DOHH2 (cell line): ENCODE measurements at regions not wholly inside any gene's neighbourhood (a gene's known extent, or its start where the extent isn't known, plus 50 kb on each side); places are given as distances from the start of the nearest gene placed in this dataset.

Source experiments
- CTCF ChIP-seq: fragments of 200-600 bp; sonication (generic); IDR thresholded peaks from one replicate; pipeline ENCODE4 v1.5.1; 2014; ENCODE audit warnings: antibody characterized with exemption, mild to moderate bottlenecking, low read depth, low read length; ENCODE audit not compliant: poor library complexity, severe bottlenecking
- EZH2phosphoT487 ChIP-seq: fragments of 200-600 bp; sonication (generic); IDR thresholded peaks from 2 replicates; pipeline ENCODE4 v1.6.1; 2017; ENCODE audit warnings: borderline replicate concordance, mild to moderate bottlenecking, antibody characterized with exemption, low read length, moderate library complexity, mixed read lengths

GRCh38 chr7:26440233-26441001 lies 148.8 kb downstream of the SNX10 start:
- TF ChIP-seq CTCF (no peak), EZH2phosphoT487 (no peak)
